ENCODE measurements at regions not wholly inside any gene's neighbourhood (a gene's known extent, or its start where the extent isn't known, plus 50 kb on each side); places are given as distances from the start of the nearest gene placed in this dataset.

DNA sequence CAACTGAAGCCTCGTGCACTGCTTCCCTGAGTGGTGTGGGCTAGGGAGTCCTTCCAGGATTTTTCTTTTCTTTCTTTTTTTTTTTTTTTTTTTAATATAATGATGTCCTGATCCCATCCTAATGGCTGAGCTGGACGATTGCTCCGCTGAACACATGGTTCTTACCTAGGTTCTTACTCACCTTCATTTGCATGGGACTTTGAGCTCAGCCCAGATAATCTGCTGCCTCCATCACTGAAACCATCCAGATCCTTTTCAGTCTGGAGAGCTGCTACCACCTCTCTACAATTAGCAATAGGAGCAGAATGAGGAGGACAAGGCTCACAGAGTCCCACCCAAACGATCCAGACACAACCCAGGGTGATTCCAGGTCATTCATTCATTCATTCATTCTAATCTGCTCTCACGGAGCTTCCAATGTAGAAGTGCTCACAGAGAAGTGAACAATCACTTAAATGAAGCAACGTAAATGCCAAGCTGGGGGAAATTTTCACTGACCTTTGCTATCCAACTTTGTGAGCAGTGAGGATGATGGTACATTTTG lies 246.3 kb upstream of the RREB1 start:
- peaks cover 7% of the 10 kb centered on the region for H3K4me1 Mint-ChIP-seq
- WGBS, 2 experiments (ENCODE audit: insufficient coverage in 1 of 2, insufficient read length in 1 of 2) = 86 to 100% methylated on average over 3 to 5 of the region's 6 CpGs
- no peaks in the 10 kb centered on the region for H3K36me3 Mint-ChIP-seq (ENCODE audit: low read depth)
- no peak overlapping the region for H3K4me3 Mint-ChIP-seq
- no peaks in the 10 kb centered on the region for H3K27me3 ChIP-seq (ENCODE audit: control insufficient read depth, insufficient read depth, low read length, poor library complexity, severe bottlenecking)
- no peak overlapping the region for H3K27ac ChIP-seq (ENCODE audit: low read depth, low read length)
- H3K27me3 Mint-ChIP-seq (ENCODE audit: insufficient read depth) = peaks cover 36% of the 10 kb centered on the region
- peaks cover 6% of the 10 kb centered on the region for H3K9me3 ChIP-seq (ENCODE audit: control insufficient read depth, low read length)
- H3K36me3 ChIP-seq (ENCODE audit: control insufficient read depth, insufficient read depth, low read length) = no peaks in the 10 kb centered on the region
- TF ChIP-seq, protein P1, sequence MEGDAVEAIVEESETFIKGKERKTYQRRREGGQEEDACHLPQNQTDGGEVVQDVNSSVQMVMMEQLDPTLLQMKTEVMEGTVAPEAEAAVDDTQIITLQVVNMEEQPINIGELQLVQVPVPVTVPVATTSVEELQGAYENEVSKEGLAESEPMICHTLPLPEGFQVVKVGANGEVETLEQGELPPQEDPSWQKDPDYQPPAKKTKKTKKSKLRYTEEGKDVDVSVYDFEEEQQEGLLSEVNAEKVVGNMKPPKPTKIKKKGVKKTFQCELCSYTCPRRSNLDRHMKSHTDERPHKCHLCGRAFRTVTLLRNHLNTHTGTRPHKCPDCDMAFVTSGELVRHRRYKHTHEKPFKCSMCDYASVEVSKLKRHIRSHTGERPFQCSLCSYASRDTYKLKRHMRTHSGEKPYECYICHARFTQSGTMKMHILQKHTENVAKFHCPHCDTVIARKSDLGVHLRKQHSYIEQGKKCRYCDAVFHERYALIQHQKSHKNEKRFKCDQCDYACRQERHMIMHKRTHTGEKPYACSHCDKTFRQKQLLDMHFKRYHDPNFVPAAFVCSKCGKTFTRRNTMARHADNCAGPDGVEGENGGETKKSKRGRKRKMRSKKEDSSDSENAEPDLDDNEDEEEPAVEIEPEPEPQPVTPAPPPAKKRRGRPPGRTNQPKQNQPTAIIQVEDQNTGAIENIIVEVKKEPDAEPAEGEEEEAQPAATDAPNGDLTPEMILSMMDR (conservative IDR thresholded peaks at IDR 0.05) = no peak
- peaks cover 1% of the 10 kb centered on the region for H3K9me3 Mint-ChIP-seq
- H3K9ac ChIP-seq (ENCODE audit: extremely low read depth, low read length, poor library complexity, severe bottlenecking) = no peak overlapping the region
- H3K4me1 ChIP-seq (ENCODE audit: control insufficient read depth, insufficient read depth, low read length) = no peaks in the 10 kb centered on the region
- H3K27ac Mint-ChIP-seq = no peak overlapping the region
- no peak for DNase-seq
- H3K4me3 ChIP-seq (ENCODE audit: low read length) = no peak overlapping the region

DNA sequence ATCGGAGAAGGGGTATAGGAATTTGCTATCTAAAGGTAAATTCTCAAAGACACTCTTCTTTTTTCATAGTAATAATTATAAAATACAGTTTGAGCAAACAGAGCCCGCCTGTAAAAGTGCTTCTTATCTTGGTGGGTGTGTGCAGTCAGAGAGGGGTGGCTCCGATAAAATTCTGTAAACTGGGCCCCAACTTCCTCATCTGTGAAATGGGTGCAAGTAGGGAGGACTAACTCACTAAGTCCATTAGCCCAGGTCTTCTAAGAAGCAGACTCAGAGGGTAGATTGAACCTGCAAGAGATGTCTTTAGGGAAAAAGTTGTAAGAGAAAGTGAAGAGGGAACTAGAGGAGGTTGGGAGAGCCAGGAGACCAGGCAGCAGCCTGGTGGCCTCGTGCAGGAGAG lies 245.8 kb upstream of the RREB1 start:
- peaks cover 6% of the 10 kb centered on the region for H3K9me3 ChIP-seq (ENCODE audit: control insufficient read depth, low read length)
- H3K36me3 Mint-ChIP-seq (ENCODE audit: low read depth) = no peaks in the 10 kb centered on the region
- no peaks in the 10 kb centered on the region for H3K27me3 ChIP-seq (ENCODE audit: control insufficient read depth, insufficient read depth, low read length, poor library complexity, severe bottlenecking)
- WGBS, 2 experiments (ENCODE audit: insufficient coverage in 1 of 2, insufficient read length in 1 of 2) = 74 to 91% methylated on average over 3 to 4 of the region's 4 CpGs
- no peak overlapping the region for H3K27ac ChIP-seq (ENCODE audit: low read depth, low read length)
- peaks cover 1% of the 10 kb centered on the region for H3K9me3 Mint-ChIP-seq
- no peaks in the 10 kb centered on the region for H3K4me1 ChIP-seq (ENCODE audit: control insufficient read depth, insufficient read depth, low read length)
- H3K4me3 Mint-ChIP-seq = no peak overlapping the region
- peaks cover 36% of the 10 kb centered on the region for H3K27me3 Mint-ChIP-seq (ENCODE audit: insufficient read depth)
- no peak for DNase-seq
- H3K36me3 ChIP-seq (ENCODE audit: control insufficient read depth, insufficient read depth, low read length) = no peaks in the 10 kb centered on the region
- TF ChIP-seq, protein P1 (conservative IDR thresholded peaks at IDR 0.05) = no peak
- no peak overlapping the region for H3K4me3 ChIP-seq (ENCODE audit: low read length)
- no peak overlapping the region for H3K9ac ChIP-seq (ENCODE audit: extremely low read depth, low read length, poor library complexity, severe bottlenecking)
- no peak overlapping the region for H3K27ac Mint-ChIP-seq
- H3K4me1 Mint-ChIP-seq = peaks cover 2% of the 10 kb centered on the region

DNA sequence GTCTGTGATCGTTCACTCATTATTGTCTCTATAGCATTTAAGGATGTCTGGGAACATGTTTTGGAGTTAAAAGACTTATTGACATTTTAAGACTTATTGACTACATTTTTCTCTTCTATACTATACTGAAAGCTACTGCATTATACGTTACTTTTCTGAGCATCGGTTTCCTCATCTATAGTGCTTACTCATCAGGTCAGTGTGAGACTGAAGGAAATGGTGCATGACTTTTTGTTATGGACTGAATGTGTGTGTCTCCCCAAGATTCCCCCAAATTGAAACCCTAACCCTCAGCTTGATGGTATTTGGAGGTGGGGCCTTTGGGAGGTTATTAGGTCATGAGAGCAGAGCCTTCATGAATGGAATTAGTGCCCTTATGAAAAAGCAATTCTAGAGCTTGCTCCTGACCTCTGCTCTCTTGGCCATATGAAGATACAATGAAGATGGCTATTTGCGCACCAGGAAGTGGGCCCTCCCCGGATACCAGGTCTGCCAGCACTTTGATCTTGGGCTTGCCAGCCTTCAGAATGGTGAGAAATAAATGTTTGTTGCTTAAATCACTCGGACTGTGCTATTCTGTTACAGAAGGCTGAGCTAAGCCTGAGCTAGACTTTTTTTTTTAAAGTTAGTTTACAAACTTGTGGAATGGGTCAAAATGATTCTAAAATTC lies 243.7 kb upstream of the RREB1 start:
- no peak for DNase-seq
- no peaks in the 10 kb centered on the region for H3K36me3 Mint-ChIP-seq (ENCODE audit: low read depth)
- no peak overlapping the region for H3K4me3 ChIP-seq (ENCODE audit: low read length)
- H3K36me3 ChIP-seq (ENCODE audit: control insufficient read depth, insufficient read depth, low read length) = no peaks in the 10 kb centered on the region
- H3K4me1 Mint-ChIP-seq = no peaks in the 10 kb centered on the region
- peaks cover 6% of the 10 kb centered on the region for H3K9me3 ChIP-seq (ENCODE audit: control insufficient read depth, low read length)
- TF ChIP-seq, protein P1 (conservative IDR thresholded peaks at IDR 0.05) = no peak
- no peak overlapping the region for H3K4me3 Mint-ChIP-seq
- no peak overlapping the region for H3K27ac Mint-ChIP-seq
- no peak overlapping the region for H3K9ac ChIP-seq (ENCODE audit: extremely low read depth, low read length, poor library complexity, severe bottlenecking)
- peaks cover 1% of the 10 kb centered on the region for H3K9me3 Mint-ChIP-seq
- H3K4me1 ChIP-seq (ENCODE audit: control insufficient read depth, insufficient read depth, low read length) = no peaks in the 10 kb centered on the region
- no peaks in the 10 kb centered on the region for H3K27me3 ChIP-seq (ENCODE audit: control insufficient read depth, insufficient read depth, low read length, poor library complexity, severe bottlenecking)
- WGBS, 2 experiments (ENCODE audit: insufficient coverage in 1 of 2, insufficient read length in 1 of 2) = 67 to 89% methylated on average over 2 to 6 of the region's 6 CpGs
- peaks cover 50% of the 10 kb centered on the region for H3K27me3 Mint-ChIP-seq (ENCODE audit: insufficient read depth)
- no peak overlapping the region for H3K27ac ChIP-seq (ENCODE audit: low read depth, low read length)
